ENCODE measurements at regions not wholly inside any gene's neighbourhood (a gene's known extent, or its start where the extent isn't known, plus 50 kb on each side); places are given as distances from the start of the nearest gene placed in this dataset.

DNA sequence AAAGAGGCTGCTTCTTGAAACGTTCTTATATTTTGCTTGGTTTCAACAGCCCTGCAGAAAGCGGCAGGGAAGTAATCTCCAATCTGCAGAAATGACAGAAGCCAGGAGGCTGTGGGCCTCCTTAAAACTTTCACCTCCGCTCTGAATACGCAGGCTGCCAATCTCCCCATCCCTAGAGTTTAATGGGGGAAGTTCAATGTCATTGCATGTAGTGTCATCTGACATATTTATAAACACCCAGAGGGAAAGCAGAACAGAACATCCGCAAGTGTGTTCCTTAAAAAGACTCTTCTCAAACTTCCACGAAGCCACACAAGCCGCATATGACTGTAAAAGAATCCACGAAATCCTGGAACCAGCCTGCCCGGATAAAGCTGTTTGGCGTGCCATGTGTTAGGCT lies 148.8 kb upstream of the TBL1X start:
- Histone ChIP-seq H3K36me3 (replicated peaks in 1 of 2; ENCODE audit: insufficient read depth in 1 of 2, low read depth in 2 of 2) (no peaks in the 10 kb centered on the region), H3K4me1 (peaks cover 5% of the 10 kb centered on the region), H3K4me3 (no peak overlapping the region), H3K27ac (no peak overlapping the region), H3K27me3 (no peaks in the 10 kb centered on the region), H3K9me3 (no peaks in the 10 kb centered on the region)
- peak in 1 of 4 donors; percentile 17 for DNase-seq
- 77 to 84% methylated on average over 10 of the region's 10 CpGs for WGBS, 2 donors
- intact Hi-C loops (cut with DNase I): no loop called here
- ATAC-seq: no peak
- TF ChIP-seq, protein P1, sequence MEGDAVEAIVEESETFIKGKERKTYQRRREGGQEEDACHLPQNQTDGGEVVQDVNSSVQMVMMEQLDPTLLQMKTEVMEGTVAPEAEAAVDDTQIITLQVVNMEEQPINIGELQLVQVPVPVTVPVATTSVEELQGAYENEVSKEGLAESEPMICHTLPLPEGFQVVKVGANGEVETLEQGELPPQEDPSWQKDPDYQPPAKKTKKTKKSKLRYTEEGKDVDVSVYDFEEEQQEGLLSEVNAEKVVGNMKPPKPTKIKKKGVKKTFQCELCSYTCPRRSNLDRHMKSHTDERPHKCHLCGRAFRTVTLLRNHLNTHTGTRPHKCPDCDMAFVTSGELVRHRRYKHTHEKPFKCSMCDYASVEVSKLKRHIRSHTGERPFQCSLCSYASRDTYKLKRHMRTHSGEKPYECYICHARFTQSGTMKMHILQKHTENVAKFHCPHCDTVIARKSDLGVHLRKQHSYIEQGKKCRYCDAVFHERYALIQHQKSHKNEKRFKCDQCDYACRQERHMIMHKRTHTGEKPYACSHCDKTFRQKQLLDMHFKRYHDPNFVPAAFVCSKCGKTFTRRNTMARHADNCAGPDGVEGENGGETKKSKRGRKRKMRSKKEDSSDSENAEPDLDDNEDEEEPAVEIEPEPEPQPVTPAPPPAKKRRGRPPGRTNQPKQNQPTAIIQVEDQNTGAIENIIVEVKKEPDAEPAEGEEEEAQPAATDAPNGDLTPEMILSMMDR (IDR thresholded peaks at IDR 0.05): no peak
- no peak for TF ChIP-seq POLR2A (IDR thresholded peaks at IDR 0.05)

DNA sequence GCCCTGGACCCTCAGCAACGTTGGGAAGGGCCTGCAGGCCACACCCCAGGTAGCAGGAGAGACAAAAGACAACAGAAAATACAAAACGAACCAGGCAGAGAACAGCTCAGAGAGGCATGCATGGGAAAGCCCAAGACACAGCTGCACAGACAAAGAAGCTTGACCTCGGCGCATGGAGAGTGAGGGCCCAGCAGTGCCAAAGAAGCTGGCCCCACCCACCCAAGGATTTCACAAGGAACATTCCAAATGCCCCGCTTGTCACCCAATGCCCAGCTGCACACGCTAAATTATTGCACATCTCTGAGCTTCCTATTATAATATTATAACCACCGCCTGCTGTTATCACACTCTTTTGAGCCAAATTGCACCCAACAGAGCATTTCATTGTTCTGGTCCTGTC lies 147.7 kb upstream of the TBL1X start:
- intact Hi-C loops (cut with DNase I): no loop called here
- Histone ChIP-seq H3K27ac (no peak overlapping the region), H3K9me3 (no peaks in the 10 kb centered on the region), H3K36me3 (replicated peaks in 1 of 2; ENCODE audit: insufficient read depth in 1 of 2, low read depth in 2 of 2) (no peaks in the 10 kb centered on the region), H3K4me3 (no peak overlapping the region), H3K27me3 (no peaks in the 10 kb centered on the region), H3K4me1 (peaks cover 8% of the 10 kb centered on the region)
- DNase-seq (no peak), ATAC-seq (no peak)
- WGBS, 2 donors: 67 to 77% methylated on average over 2 to 7 of the region's 7 CpGs
- TF ChIP-seq POLR2A (IDR thresholded peaks at IDR 0.05): no peak
- TF ChIP-seq, protein P1 (IDR thresholded peaks at IDR 0.05): no peak

DNA sequence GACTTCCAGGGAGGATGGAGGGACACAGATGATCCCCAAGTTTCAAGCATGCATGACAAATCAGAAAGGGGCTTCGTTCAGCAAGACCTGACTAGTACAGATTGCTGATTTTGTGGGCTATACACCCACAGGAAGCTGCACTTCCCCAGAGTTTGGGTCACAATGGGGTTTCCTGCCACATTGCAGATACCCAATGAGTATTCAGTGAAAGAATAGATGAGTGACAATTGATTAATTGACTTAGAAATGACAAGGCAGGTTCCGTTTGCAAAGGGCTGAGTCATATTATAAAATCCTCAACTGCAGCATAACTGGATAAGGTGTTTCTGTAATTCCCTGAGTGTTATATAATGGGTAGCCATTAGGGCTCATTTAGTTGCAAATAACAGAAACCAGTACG lies 146.6 kb upstream of the TBL1X start:
- H3K4me1 ChIP-seq: peaks cover 8% of the 10 kb centered on the region
- no peak for DNase-seq
- no peaks in the 10 kb centered on the region for H3K36me3 ChIP-seq (replicated peaks in 1 of 2; ENCODE audit: insufficient read depth in 1 of 2, low read depth in 2 of 2)
- H3K9me3 ChIP-seq: no peaks in the 10 kb centered on the region
- TF ChIP-seq, protein P1 (IDR thresholded peaks at IDR 0.05): no peak
- TF ChIP-seq POLR2A (IDR thresholded peaks at IDR 0.05): no peak
- WGBS, 2 donors: 67 to 92% methylated on average over 3 of the region's 3 CpGs
- no peak overlapping the region for H3K27ac ChIP-seq
- no peak overlapping the region for H3K4me3 ChIP-seq
- intact Hi-C loops (cut with DNase I): no loop called here
- no peak for ATAC-seq
- H3K27me3 ChIP-seq: no peaks in the 10 kb centered on the region

DNA sequence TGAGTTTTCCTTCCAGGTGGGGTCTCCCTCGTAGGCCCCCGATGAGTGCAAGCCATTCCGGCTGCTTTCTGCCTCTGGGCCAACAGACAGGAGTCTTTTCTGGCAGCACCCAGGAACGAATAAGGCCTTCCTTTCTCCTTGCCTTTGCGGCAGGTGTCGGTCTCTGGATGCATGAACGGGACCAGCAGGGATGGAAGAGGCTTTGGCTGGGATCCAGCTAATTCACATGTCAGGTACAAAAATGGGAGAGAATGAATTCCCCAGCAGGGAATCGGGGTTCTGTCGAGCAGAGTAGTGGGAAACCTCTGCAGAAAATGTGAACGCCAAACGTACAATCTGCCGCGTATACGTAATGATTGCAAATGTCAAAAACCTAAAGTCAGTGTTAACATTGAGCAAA lies 146.1 kb upstream of the TBL1X start:
- 89 to 93% methylated on average over 14 of the region's 14 CpGs for WGBS, 2 donors
- DNase-seq (no peak), ATAC-seq (no peak)
- no peak overlapping the region for H3K4me3 ChIP-seq
- intact Hi-C loops (cut with DNase I): no loop called here
- H3K36me3 ChIP-seq (replicated peaks in 1 of 2; ENCODE audit: insufficient read depth in 1 of 2, low read depth in 2 of 2): no peaks in the 10 kb centered on the region
- TF ChIP-seq POLR2A (IDR thresholded peaks at IDR 0.05): no peak
- TF ChIP-seq, protein P1 (IDR thresholded peaks at IDR 0.05): no peak
- H3K9me3 ChIP-seq: no peaks in the 10 kb centered on the region
- no peaks in the 10 kb centered on the region for H3K27me3 ChIP-seq
- no peak overlapping the region for H3K27ac ChIP-seq
- H3K4me1 ChIP-seq: peaks cover 8% of the 10 kb centered on the region

DNA sequence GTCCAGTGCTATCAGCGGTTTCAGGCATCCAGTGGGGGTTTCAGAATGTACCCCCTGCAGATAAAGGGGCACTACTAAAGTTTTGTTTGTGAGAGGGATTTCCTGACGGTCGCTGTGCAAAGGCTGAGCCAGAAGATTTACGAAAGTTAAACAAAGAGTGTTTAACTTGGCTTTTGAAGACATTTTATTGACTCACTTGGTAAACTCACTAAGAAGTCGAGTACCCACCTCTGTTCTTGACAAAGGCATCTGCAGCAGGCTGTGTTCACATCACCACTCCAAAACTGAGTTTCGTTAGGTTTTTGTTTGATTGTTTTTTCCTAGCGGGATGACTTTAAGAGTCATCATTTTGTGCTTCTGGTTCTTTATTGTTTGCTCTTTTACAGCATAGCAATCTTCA lies 143.9 kb upstream of the TBL1X start:
- Histone ChIP-seq H3K9me3 (no peaks in the 10 kb centered on the region), H3K4me3 (no peak overlapping the region), H3K27me3 (no peaks in the 10 kb centered on the region), H3K27ac (no peak overlapping the region), H3K36me3 (replicated peaks in 1 of 2; ENCODE audit: insufficient read depth in 1 of 2, low read depth in 2 of 2) (no peaks in the 10 kb centered on the region), H3K4me1 (peaks cover 8% of the 10 kb centered on the region)
- TF ChIP-seq, protein P1 (IDR thresholded peaks at IDR 0.05): no peak
- no peak for TF ChIP-seq POLR2A (IDR thresholded peaks at IDR 0.05)
- ATAC-seq: no peak
- 16 to 23% methylated on average over 7 of the region's 7 CpGs for WGBS, 2 donors
- intact Hi-C loops (cut with DNase I): no loop called here
- peak in 1 of 4 donors; percentile 27 for DNase-seq

All from body of pancreas (tissue), 4 donors.